Body of pancreas (tissue), 4 donors: ENCODE measurements at regions not wholly inside any gene's neighbourhood (a gene's known extent, or its start where the extent isn't known, plus 50 kb on each side); places are given as distances from the start of the nearest gene placed in this dataset.

Experiments used
- ATAC-seq: fragments of 150-250 bp; one replicate; pipeline ENCODE4 v1.9.1; 2016
- DNase-seq, 4 donors: peaks; one replicate each; pipeline ENCODE4 v3.0.0-alpha.2; 2019
- H3K27ac ChIP-seq, 4 donors: fragments of 200-600 bp; sonication (generic); 1 replicate in 3 of 4; 2 replicates in 1 of 4; pipeline versions ENCODE4 v1.5.1 to v1.6.1; 2016 to 2019; ENCODE audit warnings: mild to moderate bottlenecking in 1 of 4, mixed read lengths in 1 of 4, moderate library complexity in 1 of 4
- H3K27me3 ChIP-seq, 2 donors: fragments of 200-600 bp; sonication (generic); one replicate each; pipeline ENCODE4 v1.6.0; 2016; ENCODE audit warnings: mild to moderate bottlenecking in 1 of 2
- H3K36me3 ChIP-seq, 2 donors: fragments of 200-600 bp; sonication (generic); replicated peaks in 1 of 2; 2 replicates each; pipeline ENCODE4 v1.5.1; 2016; ENCODE audit warnings: low read depth in 2 of 2; ENCODE audit not compliant: insufficient read depth in 1 of 2
- H3K4me1 ChIP-seq: fragments of 200-600 bp; sonication (generic); one replicate; pipeline ENCODE4 v1.6.0; 2016
- H3K4me3 ChIP-seq, 2 donors: fragments of 200-600 bp; sonication (generic); 1 replicate in 1 of 2; 2 replicates in 1 of 2; pipeline ENCODE4 v1.5.1; 2016 to 2019
- H3K9me3 ChIP-seq, 3 donors: fragments of 200-600 bp; sonication (generic); 1 replicate in 2 of 3; 2 replicates in 1 of 3; pipeline ENCODE4 v1.5.1; 2016
- CTCF ChIP-seq, 7 experiments: fragments of 450-650 bp in 4 of 7; fragments of 200-600 bp in 3 of 7; sonication (generic) in 3 of 7; IDR thresholded peaks; one replicate each; pipeline ENCODE4 v1.5.1; 2016 to 2019; ENCODE audit warnings: antibody characterized with exemption in 7 of 7
- POLR2A ChIP-seq, 3 donors: fragments of 450-650 bp; IDR thresholded peaks; one replicate each; pipeline ENCODE4 v1.6.1; 2016; ENCODE audit warnings: antibody characterized with exemption in 3 of 3, mild to moderate bottlenecking in 2 of 3
- WGBS, 2 donors: methylation state at CpG; one replicate each; pipeline ENCODE4 v1.1.5; 2017; 5-methylcytosine and 5-hydroxymethylcytosine counted together
- intact Hi-C: fragments of 100-400 bp; cut with DNase I; formaldehyde crosslinking; loops from one replicate; pipeline ENCODE4 v1.15.1; 2023

GRCh38 chr12:32027684-32028365 is 68.6 kb downstream of the RESF1 start:
- Histone ChIP-seq H3K4me1 (no peaks in the 10 kb centered on the region), H3K9me3 (no peaks in the 10 kb centered on the region), H3K27ac (no peak overlapping the region), H3K27me3 (no peaks in the 10 kb centered on the region), H3K36me3 (no peaks in the 10 kb centered on the region), H3K4me3 (no peak overlapping the region)
- WGBS, 2 donors, result 85 to 91% methylated on average over 6 of the region's 6 CpGs
- no peak for TF ChIP-seq POLR2A (IDR thresholded peaks at IDR 0.05)
- TF ChIP-seq CTCF (IDR thresholded peaks at IDR 0.05), result no peak
- DNase-seq (no peak), ATAC-seq (no peak)
- intact Hi-C loops, result no loop called here

- H3K27ac ChIP-seq, result no peak overlapping the region
- ATAC-seq (no peak), DNase-seq (no peak)
- TF ChIP-seq CTCF (IDR thresholded peaks at IDR 0.05) (no peak), POLR2A (IDR thresholded peaks at IDR 0.05) (no peak)
- WGBS, 2 donors, result 85 to 87% methylated on average over 12 of the region's 12 CpGs
- no peaks in the 10 kb centered on the region for H3K36me3 ChIP-seq
- H3K4me1 ChIP-seq, result no peaks in the 10 kb centered on the region
- H3K9me3 ChIP-seq, result no peaks in the 10 kb centered on the region
- intact Hi-C loops, result no loop called here
- H3K4me3 ChIP-seq, result no peak overlapping the region
- no peaks in the 10 kb centered on the region for H3K27me3 ChIP-seq
These were observed 70.9 kb downstream of the RESF1 start for GRCh38 chr12:32030151-32030550.

- no peaks in the 10 kb centered on the region for H3K4me1 ChIP-seq
- intact Hi-C loops, result no loop called here
These were observed 71.5 kb downstream of the RESF1 start for GRCh38 chr12:32030676-32031075.

GRCh38 chr12:32031109-32031508 is 71.9 kb downstream of the RESF1 start:
- ATAC-seq, result no peak
- TF ChIP-seq CTCF (IDR thresholded peaks at IDR 0.05) (no peak), POLR2A (IDR thresholded peaks at IDR 0.05) (no peak)

More at GRCh38 chr12:32030676-32031075, 71.5 kb downstream of the RESF1 start:
- Histone ChIP-seq H3K36me3 (no peaks in the 10 kb centered on the region), H3K9me3 (no peaks in the 10 kb centered on the region), H3K4me3 (no peak overlapping the region), H3K27ac (no peak overlapping the region), H3K27me3 (no peaks in the 10 kb centered on the region)
- no peak for DNase-seq
- 63 to 76% methylated on average over 2 of the region's 2 CpGs for WGBS, 2 donors
- TF ChIP-seq POLR2A (IDR thresholded peaks at IDR 0.05), result no peak
- ATAC-seq, result no peak

DNA sequence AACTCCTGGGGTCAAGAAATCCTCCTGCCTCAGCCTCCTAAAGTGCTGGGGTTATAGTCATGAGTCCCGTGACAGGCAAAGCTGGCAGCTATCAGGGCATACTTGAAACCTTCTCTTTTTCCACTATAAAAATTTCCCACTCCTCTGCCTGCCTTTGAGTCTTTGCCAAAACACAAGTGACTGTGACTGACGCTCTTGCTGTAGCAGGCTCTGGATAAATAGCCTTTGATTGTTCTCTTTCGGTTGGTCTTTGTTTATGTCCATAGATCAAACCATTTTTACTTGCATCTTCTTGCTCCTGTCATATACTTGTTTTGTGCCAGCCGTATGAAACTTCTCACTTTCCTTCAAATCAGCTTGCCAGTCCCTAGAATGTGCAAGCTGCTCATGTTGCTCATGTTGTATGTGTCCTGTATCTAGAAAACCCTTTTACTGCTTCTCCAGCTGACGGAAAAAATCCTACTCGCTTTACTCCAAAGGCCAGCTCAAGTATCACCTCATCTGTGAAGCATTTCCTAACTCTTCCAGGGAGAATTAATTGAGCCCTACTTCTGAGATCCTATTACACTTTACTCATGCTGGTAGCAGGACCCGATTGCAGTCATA is 73.1 kb downstream of the RESF1 start:
- WGBS, 2 donors, result 39 to 54% methylated on average over 7 of the region's 7 CpGs
- no peaks in the 10 kb centered on the region for H3K36me3 ChIP-seq
- H3K4me3 ChIP-seq, result no peak overlapping the region
- ATAC-seq (no peak), DNase-seq (no peak)
- H3K27ac ChIP-seq, result no peak overlapping the region
- no peak for TF ChIP-seq POLR2A (IDR thresholded peaks at IDR 0.05)
- no peak for TF ChIP-seq CTCF (IDR thresholded peaks at IDR 0.05)
- intact Hi-C loops, result no loop called here
- no peaks in the 10 kb centered on the region for H3K9me3 ChIP-seq
- H3K27me3 ChIP-seq, result no peaks in the 10 kb centered on the region
- H3K4me1 ChIP-seq, result no peaks in the 10 kb centered on the region

More at GRCh38 chr12:32031109-32031508, 71.9 kb downstream of the RESF1 start:
- Histone ChIP-seq H3K9me3 (no peaks in the 10 kb centered on the region), H3K27ac (no peak overlapping the region), H3K4me3 (no peak overlapping the region), H3K36me3 (no peaks in the 10 kb centered on the region), H3K4me1 (no peaks in the 10 kb centered on the region), H3K27me3 (no peaks in the 10 kb centered on the region)
- no peak for DNase-seq
- intact Hi-C loops, result no loop called here
- WGBS, 2 donors, result 19 to 42% methylated on average over 3 of the region's 3 CpGs
